SHP77 treated with DMSO at 0.1 percent for 48 hours (cell line): ENCODE measurements at regions not wholly inside any gene's neighbourhood (a gene's known extent, or its start where the extent isn't known, plus 50 kb on each side); places are given as distances from the start of the nearest gene placed in this dataset.
"Not testable (repeated sequence)": the region's sequence is repeated elsewhere in the genome, so short reads cannot be mapped to it uniquely, and the experiment has no call there.

Experiments used
- DNase-seq: peaks from one replicate; lab custom pipeline; 2025; lab: John Stamatoyannopoulos, UW

DNA sequence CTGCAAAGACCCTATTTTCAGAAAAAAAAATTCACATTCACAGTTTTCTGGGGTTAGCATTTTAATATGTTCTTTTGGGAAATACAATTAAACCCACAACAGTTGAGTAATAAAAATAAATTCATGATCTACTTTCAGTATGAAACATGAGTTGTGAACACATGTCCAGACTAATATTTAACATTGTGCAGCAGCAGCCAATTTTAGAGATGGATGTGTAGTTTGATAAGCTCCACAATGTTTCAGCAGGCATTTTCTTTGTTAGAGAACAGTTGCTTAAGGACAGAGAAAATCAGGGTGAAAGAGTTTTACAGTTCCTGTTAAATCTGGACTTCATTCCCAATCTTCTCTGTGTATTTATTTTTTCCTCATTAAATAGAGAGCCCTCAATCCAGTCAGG, 519.5 kb downstream of the PIK3C3 start:
- no peak for DNase-seq

DNA sequence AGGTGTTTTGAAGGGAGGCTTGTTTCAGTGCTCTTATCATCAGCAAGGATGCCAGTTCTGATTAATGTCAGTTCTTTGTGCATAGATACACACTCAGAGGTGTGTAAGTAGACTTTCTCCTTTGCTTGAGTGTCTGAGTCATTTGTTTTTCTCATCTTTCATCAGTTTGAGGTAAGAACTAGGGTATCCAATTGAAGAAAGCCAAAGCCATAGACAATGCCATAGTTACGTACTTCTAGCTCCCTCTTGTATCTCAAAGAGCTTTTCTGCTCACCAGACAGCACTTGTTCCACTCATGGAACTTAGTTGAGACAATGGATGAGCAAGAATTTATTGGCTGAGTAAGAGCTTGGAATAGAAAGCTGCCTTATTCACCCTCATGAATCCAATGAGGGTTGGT, 520.1 kb downstream of the PIK3C3 start:
- no peak for DNase-seq

DNA sequence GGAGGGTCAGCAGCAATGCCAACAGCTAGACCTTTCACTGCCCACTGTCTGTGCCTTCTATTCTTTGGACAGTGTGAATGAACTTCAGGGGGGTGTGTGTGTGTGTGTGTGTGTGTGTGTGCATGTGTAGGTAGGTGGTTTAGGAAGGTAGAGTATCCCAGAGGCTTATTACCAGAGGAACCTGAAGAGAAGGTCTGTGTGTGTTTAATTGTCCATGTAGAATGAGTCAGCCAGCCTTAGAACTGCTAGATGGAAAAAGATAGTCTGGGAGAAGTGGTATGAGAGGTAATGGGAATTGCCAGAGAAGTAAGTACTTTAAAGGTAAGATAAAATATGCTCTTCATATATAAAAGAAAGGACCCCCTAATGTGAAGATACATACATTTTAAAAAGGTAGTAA, 522.2 kb downstream of the PIK3C3 start:
- no peak for DNase-seq

DNA sequence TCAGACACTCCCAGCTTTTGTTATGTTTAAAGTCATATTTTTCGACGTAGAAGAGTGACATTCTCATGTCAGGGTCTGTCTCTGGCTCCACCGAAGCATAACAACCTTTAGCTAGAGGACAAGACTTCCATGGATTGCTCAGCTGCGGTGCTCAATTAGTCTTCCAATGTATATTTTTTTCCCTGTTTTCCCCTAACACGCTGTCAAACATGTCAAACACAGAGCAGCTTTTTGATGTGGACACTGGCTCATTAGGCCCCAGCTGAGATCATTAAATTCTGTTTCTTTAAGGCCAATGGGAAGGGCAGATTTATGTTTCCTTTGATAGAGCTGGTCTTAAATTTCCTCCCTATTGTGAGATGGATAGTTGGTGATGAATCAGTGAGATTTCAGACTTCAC, 525.4 kb downstream of the PIK3C3 start:
- DNase-seq = no peak

DNA sequence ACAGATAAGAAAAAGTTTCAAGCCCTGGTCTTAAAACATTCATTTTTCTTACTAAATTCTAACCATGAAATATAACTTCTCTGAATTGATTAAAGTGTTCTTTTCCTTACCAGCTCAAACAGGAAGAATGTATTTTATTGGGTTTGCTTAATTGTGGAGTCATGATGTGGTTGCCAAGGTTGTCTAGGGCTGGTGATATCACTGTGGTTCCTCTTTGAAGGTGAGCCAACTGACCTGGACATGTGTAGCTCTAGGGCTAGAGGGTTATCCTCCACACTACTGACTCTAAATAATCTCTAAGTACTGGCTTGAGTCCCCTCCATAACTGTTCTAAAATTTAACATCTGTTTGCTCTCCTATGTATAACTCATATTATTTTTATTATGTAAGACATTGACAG, 529.6 kb downstream of the PIK3C3 start:
- no peak for DNase-seq

DNA sequence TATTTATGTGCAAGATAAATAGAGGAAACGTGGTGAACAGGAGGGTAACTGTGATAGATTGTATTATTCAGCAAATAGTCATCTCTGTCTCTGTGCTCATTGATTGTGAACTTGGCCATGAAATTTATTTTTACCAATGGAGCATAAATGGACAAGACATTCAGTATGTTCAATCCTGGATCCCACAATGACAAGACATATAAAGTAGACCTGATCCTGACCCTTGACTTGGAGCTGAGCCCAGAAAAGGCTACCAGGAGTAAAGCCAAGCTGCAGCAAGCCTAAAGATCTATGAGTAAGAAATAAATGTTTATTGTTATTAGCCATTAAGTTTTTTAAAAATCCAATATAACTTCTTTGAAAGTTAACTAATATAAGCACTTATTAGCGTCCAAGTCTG, 531.2 kb downstream of the PIK3C3 start:
- no peak for DNase-seq

DNA sequence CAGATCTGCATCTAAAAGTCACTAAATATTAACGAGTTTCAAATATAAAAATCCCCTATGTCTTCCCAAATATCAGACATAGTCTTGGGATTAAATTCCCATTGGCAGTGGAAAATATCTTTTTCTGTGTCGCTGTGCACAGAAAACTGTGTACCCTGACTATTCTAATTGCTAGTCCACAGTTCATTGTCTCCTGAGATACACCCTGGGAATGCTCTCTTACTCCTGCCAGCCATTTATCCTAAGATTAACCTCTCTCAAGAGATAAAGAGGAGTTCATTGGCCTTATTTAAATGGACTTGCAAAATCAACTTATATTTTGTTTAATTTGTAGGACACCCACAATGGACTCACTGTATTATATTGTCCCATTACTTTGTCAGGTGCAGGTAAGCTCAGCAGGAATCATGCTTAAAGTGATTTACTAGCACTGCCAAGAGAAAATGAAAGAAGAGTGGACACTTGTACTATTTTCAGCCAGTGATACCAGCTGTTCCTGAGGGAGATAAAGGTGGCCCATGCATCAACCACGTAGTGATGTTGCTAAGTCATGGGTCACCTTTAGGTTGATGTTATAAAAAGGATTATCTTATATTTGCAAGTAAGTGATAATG, 553.8 kb downstream of the PIK3C3 start:
- no peak for DNase-seq

DNA sequence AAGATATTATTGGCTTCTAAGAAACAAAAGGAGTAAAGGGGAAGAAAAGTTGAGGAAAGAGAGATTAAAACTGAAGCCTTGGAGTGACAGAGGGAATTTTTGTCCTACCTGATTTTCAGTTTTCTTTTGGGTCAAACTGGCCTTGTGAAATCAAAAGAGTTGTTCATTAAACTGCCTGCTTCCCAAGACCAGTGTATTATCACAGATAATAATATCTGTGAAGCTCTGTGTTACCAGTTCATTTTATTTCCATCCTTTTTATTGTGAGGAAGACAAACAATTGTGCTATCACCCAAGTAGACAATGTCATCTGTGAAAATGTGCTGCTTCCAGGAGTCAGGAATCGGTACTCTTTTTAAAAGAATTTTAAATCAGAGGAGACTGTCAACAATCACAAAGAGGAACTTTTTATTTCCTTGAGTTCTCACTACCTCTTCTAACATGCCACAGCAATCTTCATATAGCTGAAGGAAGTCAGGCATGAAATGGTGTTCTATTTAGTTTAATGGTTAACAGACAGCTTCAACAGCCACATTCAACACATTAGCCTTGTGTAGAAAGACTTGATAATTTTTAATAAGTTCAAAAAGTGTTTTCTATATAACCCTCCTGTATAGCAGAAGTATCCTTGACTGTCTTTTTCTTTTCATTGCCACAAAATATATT, 554.8 kb downstream of the PIK3C3 start:
- no peak for DNase-seq

DNA sequence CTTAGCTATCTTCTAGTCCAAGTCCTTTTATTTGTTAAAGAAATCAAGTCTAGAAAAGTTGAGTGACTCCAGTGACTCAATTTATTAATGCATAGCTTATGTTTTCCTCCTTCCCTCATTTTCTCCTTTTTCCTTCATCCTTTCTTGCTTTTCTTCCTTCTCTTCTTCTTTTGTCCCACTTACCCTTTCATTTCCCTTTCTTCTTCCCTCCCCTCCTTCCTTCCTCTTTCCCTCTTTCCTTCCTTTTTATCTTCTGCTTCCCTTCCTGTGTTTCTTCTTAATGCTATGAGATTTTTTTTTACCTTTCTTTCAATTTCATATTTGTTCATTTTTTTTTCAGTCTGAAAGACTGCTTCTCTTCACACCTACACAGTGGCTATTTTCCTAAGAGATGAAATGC, 555.5 kb downstream of the PIK3C3 start:
- DNase-seq = no peak

DNA sequence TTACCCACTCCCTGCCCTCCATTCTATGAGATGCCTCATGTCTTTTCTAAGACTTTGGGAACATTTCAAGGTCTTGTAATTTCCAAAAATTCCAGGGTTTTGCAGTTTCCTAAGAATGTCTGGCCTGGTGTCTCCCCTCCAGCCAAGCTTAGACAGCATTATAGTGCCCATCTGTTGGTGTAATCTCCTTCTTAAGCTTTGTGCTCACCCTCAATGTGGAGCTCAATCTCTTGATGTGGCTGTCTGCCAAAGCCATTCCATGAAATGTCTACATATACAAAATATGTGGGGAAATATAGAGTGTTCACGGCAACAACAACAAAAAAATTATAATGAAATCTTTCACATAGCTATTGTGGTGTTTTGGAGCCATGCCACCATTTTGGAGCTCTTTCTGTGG, 558.4 kb downstream of the PIK3C3 start:
- DNase-seq = no peak

DNA sequence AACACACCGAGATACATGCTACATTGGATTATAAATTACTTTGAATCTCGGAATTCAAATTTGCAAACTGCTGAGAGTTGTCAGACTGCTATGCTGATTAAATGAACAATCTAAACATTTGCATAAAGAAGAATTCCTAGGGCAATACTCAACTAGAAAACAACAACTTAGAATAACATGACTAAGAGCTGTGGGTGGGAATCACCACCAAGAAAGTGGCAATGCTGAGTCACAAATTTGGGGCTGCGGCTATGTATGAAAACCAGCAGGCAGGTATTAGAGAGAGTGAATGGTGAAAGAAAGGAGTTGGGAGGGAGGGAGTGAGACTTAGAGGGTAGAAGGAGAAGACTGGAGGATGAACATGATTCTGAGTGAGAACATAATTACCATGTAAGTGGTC, 559.5 kb downstream of the PIK3C3 start:
- no peak for DNase-seq

DNA sequence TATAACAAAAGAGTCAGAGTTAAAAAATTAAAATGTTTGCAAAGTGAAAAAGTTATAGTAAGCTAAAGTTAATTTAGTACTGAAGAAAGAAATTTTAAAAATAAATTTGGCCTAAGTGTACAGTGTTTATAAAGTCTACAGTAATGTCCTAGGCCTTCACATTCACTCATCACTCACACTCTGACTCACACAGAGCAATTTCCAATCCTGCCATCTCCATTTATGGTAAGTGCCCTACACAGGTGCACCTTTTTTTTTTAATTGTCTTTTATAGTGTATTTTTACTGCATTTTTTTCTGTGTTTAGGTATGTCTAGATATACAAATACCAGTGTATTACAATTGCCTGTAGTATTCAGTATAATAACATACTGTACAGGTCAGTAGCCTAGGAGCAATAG, 562.9 kb downstream of the PIK3C3 start:
- DNase-seq = no peak

DNA sequence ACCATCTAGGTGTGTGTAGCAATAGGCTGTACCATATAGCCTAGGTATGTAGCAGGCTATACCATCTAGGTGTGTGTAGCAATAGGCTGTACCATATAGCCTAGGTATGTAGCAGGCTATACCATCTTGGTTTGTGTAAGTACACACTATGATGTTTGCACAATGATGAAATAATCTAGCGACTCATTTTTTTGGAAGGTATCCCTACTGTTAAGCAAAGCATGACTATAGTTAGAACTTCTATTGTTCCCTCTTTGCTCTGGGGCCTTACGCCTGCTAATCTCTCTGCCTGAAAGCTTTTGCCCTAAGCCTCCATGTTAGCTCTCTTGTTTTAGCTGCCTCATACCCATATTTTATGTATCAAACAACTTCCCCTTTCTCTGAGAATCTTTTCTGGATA, 563.3 kb downstream of the PIK3C3 start:
- DNase-seq = not testable (repeated sequence)

DNA sequence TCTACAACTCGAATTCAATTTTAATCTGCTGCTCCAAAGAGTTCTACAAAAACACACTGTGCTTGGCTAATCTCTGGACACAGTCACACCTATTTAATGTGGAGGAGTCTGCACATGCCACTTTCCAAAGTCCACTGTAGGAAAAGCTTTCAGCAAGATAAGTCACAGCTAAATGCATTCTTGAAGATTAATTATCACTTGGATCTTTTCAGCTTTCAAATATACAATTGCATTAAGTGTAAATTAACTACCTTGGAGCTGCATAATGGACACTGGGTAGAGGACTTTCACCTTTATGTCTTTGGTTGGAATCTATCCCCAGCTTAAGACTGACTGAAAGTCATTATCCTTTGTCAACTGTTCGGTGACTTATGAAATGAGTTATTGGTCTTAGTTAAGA, 565.1 kb downstream of the PIK3C3 start:
- DNase-seq = no peak

DNA sequence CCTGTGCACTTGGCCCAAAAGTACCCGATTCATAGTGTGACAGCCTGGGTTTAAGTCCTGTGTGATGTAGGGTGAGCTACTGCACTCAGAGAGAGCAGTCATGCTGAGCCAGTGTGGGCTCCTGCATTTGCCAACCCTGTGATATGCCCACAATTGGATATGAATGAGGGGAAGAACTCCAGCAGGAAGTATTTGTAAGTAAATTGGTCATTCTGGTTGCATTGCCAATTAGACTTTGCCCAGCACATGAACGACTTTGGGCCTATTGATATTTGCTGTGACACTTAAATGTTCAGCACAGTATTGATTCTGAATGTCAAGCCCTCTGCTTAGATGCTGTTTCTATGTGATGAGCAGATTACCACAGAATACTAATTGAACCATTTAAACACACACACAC, 570.9 kb downstream of the PIK3C3 start:
- no peak for DNase-seq

DNA sequence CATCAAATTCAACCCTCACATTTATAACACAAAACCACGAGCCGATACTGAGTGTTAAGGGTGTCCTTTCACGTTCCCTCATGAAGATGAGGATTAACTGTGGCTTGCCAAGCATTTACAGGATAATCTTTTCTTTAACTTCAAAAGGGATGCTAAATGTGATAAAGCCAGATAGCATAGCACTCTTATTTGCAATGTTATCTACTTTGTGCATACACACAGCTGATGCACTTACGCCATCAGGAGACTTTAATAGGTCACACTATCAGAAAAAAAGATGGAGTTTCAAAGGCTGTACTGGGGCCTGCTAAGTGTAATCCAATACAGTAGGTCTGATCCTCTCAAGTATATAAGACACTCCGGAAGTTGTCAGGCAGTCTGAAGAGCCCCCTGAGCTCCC, 572.7 kb downstream of the PIK3C3 start:
- no peak for DNase-seq

DNA sequence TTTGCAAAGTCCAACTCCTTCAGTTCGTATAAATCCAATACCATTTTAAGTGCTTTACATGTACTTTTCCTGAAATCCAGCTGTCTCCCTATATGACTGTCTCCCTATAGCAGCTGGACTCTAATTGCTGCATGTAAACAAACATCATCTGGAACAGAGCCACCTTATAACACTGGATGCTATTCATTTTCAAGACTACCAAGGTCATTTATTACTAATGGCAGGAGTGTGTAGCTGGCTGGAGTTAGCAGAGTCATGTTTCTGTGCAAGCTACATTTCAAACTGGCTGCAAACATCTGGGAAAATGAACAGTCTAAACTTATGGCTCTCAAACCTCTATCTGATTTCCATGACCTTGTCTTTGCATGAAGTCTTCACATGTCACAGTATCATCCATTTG, 575.2 kb downstream of the PIK3C3 start:
- DNase-seq = no peak

DNA sequence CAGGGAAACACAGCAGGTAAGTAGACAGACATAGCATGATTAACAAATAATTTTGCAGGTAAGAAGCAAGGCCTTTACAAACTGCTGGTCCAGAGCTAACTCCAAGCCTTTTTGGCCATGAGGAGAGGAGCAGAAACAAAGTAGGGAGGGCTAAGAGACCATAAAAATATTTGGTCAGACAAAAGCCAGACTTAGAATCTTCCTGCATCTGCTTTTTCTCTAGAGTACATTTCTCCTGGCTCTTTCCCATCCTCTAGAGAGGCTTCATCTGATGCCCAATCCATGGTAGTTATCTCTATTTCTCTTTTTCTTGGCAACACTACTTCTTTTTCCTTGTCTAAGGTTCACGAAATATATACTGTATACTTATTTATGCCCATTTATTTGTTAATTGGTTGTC, 577.1 kb downstream of the PIK3C3 start:
- no peak for DNase-seq

DNA sequence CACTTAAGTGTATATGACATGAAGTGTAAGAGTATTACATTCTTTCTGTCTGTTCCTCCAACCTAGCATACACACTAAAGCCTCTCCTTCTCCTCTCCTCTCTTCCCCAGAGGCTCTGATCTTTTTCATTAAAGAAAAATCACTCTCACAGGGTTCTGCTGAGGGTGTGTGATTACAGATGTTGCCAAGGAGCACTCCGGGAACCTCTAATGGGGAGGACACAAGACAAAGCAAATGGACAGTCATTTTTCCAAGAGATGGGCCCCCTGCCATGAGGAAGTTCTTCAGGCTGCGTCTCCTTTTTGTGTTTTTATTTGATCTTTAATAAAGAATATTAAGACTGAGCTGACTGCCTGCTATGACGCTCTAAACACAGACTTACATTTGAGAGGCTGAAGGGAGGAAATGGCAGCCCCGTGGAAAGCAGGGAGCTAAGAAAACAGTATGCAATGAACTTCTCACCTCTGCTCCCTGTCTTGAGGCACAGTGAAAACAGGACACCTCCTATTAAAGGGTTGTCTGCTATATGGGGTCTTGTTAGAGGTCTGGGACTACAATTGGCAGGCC, 578.1 kb downstream of the PIK3C3 start:
- DNase-seq = no peak

DNA sequence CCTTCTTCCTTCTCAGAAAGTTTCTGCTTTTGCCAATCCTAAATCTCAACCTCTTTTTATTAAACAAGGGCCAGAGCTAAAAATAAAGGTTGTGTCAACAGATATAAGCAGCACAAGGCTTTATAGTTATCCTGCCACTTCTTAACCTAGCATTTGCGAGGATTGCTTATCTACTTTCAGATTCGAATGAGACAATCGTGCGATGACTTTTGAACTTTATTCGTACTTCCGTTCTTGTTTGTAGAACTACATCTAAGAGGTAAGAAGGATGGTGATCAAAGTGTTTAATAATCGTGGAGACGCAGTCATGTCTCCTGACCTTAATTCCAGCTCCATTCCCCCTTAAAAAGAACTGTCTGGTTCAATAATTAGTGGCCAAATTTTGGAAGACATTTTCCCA, 578.6 kb downstream of the PIK3C3 start:
- DNase-seq = no peak

DNA sequence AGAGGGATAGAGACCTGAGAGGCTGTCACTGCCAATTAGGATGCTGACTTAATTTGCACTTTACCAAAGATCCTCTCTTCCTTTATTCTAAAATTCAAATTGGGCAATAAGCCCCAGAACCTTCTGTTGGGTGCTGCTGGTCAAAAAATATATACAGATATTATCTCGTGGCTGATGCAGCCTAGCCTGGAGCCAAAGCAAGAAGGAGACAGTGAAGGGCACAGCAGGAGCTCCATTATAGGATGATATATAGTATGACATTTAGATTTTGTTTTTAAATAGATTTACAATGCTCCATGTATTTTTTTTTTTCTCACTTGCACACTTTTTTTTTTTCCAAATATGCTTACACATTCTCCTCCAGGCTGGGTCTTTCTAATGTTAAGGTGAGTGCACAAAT, 579.3 kb downstream of the PIK3C3 start:
- no peak for DNase-seq

DNA sequence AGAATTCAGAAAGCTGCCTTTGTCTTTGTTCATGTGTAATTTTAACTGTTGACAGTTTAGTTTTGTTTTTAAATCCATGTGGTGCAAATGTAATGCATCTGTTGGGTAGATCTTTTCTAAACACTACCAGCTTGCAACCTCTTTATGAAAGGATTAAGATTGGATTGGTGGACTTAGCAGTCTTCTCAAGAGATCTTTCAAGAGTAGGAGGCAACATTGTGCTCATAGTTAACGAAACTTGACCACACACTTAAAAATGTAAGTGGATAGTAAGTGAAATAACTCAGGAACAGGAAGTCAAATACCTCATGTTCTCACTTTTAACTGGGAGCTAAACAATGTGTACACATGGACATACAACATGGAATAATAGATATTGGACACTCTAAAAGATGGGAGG, 579.0 kb downstream of the RIT2 start:
- DNase-seq = no peak

DNA sequence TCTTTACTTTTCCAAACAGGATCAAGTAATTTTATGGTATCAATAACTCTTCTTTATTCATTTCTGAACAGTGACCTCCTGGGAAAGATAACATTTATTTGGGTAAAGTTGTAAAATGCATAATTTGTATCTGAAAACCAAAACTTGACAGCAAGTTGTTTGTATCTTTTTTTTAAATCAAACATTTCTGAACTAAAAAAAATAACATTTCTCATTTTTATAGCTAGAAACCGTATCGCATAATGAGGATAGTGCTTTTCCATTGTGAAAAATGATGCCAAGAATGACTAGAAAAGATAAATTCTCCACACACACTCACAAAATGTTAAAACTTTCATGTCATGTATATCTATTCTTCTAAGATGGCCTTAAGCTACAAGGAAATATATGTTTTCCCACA, 578.2 kb downstream of the RIT2 start:
- no peak for DNase-seq

DNA sequence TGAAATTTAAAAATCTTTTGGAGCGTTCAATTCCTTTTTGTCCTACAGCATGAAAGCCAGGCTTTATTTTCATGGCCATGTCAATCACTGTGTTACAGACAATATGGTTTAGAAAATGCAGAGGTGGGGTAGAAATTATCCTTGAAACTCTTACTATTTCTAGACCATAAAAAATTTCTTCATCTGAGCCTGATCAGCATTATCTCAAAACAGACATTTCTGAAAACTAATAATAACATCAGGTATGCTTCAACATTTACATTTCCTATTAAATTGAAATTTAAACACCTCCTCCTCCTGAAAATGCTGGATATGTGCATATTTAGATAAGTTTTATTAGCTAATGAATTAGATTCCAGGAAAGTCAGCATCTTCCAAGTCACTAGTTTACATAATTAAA, 570.6 kb downstream of the RIT2 start:
- no peak for DNase-seq
